ENCODE measurements at regions not wholly inside any gene's neighbourhood (a gene's known extent, or its start where the extent isn't known, plus 50 kb on each side); places are given as distances from the start of the nearest gene placed in this dataset.
"Not testable (repeated sequence)": the region's sequence is repeated elsewhere in the genome, so short reads cannot be mapped to it uniquely, and the experiment has no call there.

- DNase-seq (ENCODE audit: low spot score): no peak
Observed at GRCh38 chr16:73108195-73108963, 60.5 kb upstream of the ZFHX3 start.

GRCh38 chr16:73107371-73107770 is 59.4 kb upstream of the ZFHX3 start:
- no peak for DNase-seq (ENCODE audit: low spot score)

GRCh38 chr16:73106329-73107034 is 58.6 kb upstream of the ZFHX3 start:
- DNase-seq (ENCODE audit: low spot score): no peak

GRCh38 chr16:73101568-73101967 is 53.6 kb upstream of the ZFHX3 start:
- no peak for DNase-seq (ENCODE audit: low spot score)

- not testable (repeated sequence) for DNase-seq (ENCODE audit: low spot score)
Observed at GRCh38 chr16:73099601-73100000, 51.7 kb upstream of the ZFHX3 start.

All from ecto neural progenitor cell (in vitro differentiated cells).